ENCODE measurements at regions not wholly inside any gene's neighbourhood (a gene's known extent, or its start where the extent isn't known, plus 50 kb on each side); places are given as distances from the start of the nearest gene placed in this dataset.
"Not testable (repeated sequence)": the region's sequence is repeated elsewhere in the genome, so short reads cannot be mapped to it uniquely, and the experiment has no call there.

DNA sequence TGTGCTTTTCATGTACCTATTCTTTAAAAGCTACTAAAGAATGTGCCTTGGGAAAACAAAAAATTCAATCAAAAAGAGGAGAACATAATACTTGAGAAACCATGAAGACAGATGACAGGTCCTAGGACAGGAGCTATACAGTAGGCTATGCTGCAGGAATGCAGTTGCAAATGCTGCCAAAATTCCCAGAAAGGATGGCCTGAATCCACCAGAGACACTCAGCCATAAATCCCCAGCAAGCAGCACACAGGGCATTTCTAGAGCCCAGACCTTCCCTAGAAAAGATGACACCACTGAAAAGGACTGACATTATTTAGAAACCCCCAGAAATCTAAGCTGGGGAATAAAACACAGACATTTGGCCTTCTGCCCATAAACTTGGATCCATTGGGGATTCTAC is 237.3 kb downstream of the C7orf25 start:
- no peak for DNase-seq

DNA sequence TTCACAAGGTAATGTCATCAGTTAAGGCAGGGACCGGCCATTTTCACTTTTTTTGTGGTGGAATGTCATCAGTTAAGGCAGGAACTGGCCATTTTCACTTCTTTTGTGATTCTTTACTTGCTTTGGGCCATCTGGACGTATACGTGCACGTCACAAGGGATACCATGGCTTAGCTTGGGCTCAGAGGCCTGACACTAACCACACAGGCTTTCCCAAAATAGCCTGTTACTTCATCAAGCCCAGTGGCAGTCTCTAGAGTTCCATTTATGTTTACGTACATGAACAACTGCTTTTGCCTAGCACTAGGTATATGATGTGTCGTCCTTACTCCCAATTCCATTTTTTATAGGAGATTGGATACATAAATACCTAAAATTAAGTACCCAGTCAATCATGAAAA is 237.9 kb downstream of the C7orf25 start:
- DNase-seq = no peak

DNA sequence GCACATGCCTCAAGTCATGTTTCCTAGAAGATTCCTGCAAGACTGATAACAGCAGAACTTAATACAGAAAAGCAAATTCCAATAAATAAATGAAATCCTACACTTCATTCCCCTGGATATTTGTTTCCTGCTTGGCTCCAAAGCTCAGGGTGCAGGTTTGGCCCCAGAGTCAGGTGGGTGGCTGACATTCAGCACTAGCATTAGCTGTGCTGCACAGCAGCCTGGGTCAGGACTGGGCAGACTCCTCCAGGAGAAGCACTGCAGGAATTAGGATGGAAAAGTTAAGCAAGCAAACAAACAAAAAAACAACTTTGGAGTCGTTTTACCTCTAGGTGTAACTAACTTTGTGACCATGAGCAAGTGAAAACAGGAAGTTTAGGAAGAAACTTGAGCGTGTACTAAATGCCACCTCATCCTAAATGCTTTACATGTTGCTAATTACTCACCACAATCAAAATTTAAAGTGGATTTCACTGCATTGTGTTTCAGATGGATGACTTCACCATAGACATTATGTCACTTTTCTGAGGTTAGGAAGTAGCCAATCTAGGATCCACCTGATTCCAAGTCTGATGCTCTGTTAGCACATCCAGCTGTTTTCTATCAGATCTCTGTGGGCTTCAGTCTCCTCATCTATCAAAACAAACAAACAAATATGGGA is 239.4 kb downstream of the C7orf25 start:
- no peak for DNase-seq

DNA sequence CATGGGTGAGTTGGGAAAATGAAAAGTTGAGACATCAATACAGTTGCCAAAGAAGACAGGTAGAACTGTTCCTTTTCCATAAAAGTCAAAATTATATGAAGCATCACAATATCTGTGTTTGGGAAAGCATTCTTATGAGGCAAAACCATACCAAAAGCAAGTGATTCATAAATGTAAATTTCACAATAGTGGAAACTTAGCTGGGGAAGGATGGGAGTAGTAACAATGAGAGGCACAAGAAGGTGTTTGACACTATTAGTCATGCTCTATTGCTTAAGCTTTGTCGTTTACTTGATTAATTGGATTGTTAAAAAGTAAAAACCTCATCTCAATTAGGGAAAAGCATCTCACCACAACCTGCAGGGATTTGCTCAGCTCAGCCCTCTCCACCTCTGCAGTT is 240.2 kb downstream of the C7orf25 start:
- DNase-seq = no peak

DNA sequence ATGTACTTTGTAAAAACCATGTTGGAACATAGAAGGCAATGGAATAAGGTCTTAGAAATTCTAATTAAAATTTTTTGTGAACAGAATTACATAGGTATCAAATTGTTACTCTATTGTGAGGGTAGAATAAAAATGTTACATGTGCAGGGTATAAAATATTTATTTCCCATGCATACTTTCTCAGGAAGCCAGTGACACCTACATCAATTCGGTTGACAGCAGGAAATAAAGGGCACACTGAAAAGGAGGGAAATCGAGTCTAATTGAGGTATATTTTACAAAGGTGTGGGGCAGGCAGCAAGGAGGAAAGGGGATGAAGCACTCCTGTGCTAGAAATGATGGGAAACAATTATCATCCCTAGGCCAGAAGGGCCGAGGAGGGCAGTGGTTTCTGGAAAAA is 244.9 kb downstream of the C7orf25 start:
- DNase-seq = no peak

DNA sequence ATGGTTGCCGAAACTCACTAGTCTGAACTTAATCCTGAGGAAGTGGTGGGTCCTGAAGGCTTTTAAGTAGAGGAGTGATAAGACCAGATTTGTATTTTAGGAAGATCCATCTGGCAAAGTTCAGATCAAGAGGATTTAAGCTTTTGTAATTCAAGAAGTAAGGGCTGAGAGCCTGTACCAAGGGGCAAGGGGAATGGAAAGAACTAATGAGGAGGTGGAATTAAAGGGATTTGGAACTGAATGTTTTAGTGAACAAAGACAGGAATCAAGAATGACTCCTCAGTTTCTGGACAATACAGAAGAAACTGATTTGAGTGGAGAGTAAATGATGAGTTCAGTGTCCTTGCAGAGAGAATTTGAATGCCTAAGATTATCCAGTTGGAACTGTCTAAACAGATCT is 249.0 kb downstream of the C7orf25 start:
- DNase-seq = no peak

DNA sequence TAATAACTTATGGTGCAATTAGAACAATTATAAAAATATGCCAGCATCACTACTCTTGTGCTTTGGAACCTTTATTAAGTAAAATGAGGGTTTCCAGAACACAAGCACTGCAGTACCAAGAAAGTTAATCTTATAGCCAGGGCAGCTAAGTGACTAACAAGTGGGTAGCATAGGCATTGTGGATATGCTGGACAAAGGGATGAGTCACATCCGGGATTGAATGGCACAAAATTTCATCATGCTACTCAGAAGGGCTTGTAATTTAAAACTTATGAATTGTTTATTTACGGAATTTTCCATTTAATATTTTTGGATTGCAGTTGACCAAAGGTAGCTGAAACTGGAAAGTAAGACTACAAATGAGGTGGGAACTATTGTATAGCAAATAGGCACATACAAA is 250.6 kb downstream of the C7orf25 start:
- DNase-seq = no peak

DNA sequence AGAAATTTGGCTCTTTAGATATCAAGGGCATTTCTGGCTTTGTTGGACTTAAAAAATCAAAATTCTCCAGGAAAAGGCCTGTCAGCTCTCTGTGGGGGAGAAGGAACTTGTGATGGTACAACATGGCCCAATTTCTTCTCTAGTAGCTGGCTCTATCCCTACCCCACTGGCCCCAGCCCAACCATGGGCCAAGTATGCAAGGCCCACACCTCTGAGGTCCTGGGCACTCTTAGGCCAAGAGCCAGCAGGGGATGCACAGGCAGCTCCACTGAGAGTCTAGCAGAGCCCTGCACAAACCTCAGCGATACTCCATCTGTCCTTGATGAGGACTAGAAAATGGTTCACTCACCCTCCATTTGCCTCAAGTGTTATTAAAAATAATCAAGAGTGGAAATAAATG is 261.2 kb downstream of the C7orf25 start:
- no peak for DNase-seq

DNA sequence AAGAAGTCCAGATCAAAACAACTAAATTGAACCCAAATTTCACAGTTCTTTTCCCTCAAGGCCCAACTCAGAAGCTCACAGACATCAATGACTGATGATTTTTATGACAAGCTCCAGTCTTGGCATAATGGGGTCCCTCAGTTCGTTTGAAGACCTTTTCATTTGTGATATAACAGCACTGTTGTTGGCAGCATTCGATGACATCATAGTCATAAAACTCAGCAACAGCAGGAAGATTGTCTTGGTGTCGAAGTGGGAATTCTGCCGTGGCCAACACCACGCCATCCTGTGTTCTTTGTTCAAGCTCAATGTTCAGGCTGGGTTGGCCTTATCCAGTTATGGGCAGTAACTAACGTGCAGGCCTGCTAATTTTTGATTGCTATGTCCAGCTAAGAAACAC is 261.7 kb downstream of the C7orf25 start:
- no peak for DNase-seq

DNA sequence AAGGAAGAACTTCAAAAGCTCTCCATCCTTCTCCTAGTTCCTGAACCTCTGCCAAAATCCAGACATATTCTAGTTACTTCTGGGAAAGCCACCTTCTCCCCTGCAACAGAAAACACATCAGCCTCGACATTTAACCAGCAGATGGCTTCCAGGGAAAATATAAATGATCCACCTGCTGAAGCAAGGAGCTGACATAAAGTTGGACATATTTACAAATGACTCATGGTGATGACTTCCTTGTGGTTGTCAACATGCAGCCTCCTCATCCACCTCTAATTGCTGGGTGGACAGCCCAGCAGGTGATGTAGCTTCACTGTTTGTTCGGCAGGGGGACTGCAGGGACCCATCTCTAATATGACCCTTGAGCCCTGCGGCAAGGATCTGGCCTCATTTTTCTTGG is 266.0 kb downstream of the C7orf25 start:
- no peak for DNase-seq

DNA sequence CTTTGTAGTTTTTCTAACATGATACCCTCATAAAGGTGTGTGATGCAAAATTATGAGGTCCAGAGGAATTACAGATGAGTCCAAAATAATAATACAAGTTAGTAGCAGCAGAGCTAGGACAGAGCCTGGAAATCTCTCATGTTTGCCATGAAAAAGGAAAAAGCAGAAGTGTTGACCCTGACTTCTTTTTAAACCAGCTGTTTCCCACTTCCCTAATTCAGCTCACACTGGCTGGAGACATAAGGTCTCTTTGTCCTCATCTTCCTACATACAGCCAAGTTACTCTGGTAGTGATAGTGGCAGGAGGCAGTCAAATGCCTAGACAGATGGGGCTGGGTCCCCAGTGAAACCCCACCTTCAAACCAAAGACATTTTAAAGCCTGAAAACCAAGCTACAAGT is 269.2 kb downstream of the C7orf25 start:
- no peak for DNase-seq

DNA sequence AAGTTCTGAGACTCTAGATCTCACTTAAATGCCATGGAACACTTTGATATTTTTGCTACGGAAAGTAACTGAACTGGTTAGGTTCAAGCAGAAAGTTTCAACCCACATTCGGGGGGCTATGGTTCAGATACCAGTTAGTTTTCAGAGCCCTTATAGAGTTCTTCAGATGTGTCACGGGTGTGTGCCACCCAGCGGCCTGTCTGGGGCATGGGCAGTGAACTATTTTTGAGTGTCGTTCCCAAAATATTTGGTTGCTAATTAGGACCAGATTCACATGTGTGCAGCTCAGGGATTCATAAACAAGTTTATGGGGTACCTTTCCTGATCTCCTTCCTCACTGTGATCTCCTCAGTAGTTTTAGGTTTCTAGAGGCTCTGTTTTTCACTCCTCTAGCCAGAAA is 271.9 kb downstream of the C7orf25 start:
- no peak for DNase-seq

DNA sequence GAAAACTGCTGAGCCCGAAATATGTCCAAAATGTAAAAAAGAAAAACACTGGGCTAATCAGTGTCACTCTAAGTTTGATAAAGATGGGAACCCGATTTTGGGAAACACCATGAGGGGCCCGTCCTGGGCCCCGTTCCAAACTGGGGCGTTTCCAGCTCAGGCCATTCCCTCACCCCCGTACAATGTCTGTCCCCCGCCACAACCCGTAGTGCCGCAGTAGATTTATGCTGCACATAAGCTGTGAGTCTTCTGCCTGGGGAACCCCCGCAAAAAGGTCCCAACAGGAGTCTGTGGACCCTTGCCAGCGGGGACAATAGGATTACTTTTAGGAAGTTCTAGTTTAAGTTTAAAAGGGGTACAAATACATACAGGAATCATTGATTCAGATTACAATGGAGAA is 275.5 kb downstream of the C7orf25 start:
- DNase-seq = not testable (repeated sequence)

DNA sequence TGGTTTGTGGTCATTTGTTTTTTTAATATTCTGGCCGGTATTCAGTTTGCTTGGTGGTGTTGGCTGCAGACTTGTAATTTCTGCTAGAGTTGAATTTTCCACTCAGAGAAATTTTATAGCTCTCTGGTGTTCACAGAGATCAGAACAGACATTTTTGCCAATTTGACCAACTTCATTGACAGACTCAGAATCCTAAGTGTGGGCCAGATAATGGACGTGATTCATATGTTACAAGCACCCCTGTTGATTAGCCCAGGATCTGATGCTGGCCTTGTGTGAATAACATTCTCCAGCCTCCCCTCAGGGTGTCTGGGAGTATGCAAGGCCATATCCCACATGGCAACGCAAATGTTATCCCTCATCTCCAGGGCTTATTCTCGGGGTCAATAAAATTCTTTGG is 283.8 kb downstream of the C7orf25 start:
- no peak for DNase-seq

DNA sequence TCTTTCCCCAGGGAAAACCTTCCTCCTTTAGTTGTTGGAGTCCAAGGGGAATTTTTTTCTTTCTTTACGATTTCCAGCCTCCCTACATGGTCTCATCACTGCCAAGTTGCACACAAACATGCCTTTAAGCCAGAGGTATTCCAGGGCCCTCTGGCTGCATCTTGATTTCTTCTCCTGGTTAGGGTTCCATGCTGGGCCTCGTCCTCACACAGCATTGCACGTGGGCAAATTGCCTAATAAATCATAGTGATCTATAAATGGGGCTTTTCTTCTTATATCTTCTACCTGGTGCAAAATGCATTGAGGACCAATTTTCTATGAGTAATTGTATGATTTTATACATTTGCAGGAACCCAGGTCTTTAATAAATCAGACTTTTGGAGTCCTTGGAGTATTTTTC is 284.2 kb downstream of the C7orf25 start:
- no peak for DNase-seq

DNA sequence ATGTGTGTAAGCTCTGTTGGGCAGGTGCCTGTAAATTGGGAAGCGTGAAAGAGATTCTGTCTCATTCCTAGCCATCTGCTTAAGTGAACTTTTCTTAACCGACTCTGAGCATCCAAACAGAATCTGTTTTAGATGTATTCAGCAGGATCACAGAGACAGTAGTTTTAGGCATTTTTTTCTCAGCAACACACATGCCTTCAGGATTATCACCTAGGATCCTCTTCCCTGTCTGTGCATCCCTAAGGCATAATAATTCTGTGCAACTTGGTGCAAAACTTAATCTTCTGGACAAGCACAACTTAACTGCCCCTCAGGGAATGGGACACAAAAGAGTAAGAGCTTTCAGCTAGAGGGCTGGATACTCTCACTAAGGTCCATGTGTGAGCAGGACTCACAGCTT is 284.8 kb downstream of the C7orf25 start:
- no peak for DNase-seq

DNA sequence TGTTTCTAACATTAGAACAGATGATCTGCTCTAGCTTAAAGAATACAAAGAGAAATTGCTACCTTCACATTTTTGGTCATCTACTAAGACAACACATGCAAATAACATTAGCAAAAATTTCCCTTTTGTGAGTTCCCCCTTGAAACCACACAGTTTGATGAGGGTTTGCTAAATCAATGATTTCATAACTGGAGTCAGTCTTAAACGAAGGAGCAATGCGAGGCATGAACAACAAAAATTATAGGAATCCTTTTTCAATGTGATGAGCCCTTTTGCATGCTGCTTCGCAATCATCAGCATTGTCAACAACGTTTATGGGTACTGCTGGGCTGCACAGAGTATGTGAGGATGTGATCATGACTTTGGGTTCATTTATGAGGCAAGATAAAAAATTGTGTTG is 286.4 kb downstream of the C7orf25 start:
- DNase-seq = no peak

DNA sequence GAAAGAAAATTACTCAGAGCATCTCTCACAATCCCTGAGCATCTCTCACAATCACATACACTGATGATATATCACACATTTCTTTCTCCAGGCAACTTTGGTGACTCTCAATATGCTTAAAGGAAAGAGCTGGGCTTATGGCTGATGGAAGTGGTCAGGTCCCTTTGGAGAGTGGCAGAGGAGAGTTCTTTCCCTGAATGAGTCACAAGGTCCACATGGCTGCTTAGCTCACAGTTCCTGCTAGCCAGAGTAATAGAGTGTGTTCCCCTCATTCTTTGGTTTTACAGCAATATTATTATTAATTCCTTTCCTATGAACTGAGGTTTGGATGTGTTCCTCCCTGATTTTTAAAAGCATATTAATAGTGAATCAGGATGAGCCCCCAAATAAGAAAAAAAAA is 287.4 kb downstream of the C7orf25 start:
- DNase-seq = no peak

DNA sequence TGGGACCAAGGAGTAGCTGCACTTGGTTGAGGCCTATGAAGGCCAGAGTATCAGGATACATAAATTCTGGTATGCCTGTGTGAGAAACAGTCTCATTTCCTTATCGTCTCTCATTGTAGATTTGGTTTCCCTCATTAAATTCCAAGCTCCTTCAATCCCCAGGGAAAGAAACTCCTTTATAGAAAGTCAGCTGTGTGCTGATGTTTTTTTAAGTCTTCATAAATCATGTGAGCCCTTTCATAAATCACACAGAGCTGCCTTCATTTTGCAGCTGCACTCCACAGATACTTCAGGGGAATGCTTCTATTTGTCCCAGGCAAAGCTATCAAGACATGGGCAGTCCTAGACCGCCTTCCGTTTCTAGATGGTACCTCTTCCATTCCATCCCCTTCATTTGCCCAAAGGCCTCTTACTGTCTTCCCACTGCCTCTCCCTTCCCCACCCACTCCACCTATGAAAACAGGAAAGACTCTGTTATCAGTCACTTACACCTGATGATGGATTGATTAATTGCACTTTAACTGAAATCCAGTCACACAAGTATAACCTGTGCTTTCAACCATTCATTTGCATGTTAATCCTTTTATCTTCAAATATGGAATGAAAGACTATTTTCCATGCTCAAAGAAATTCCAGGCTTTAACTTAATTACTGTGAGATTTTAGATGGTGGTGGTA is 290.2 kb downstream of the C7orf25 start:
- no peak for DNase-seq

DNA sequence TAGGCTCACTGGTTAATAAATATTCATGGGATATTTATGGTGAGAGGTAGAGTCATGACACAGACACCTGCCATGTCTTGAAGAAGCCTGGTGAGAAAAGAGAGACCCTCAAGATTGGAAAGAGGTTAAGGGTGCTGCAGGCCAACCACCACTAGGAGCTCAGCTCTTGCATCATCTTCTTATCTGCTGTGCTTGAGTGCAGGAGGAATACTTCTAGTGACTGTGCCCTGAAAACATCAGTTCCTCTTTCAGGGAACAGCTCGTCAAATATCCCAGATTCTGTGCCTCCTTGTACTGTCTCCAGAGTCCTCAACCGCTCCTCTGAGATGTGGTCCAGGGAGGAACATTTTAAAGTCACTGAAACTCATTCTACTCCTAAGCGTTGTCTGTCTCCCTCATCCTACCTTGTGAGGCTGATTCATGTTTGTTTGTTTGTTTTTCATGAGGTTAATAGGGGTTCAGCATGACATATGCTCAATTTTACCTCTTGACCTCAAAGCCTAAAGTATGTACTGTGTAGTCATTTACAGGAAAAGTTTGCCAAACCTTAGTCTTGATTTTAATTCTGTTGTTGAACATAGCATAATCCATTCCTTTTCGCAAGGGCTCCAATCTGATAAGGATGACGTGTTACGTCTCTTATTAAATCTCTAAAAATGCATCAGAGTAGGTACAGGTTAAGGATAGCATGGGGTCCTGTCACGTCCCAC is 293.1 kb downstream of the C7orf25 start:
- DNase-seq = no peak

DNA sequence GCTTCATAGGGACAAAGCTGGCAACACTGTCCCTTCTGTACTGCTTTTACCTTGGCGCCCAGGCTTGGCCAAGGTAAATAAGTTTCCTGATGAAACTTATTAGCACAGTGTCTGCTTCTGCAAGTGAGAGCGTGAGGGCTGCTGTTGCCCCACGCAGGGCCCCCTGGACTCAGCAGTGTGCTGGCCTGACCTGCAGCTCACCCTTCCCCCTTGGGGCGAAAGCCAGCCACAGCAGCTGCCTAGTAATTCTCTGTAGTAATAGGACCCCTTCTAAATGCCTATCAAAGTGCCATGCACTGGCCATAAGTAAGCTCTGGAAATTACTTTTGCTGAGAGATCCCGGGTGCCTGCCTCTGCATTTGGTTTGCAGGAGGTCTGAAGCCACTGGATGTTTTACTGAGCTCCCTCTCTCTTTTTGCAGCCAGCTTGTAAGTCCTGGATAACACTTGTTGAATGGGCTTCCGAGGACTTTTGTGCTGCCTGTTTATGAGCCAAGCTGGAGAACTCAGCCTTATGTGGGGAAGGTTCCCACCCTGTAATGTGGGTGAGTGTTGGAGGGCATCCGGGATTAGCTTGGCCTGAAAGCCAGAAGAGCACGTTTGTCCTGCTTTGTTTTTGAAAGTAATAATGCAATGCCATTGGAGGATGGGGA is 293.9 kb downstream of the C7orf25 start:
- DNase-seq = no peak

DNA sequence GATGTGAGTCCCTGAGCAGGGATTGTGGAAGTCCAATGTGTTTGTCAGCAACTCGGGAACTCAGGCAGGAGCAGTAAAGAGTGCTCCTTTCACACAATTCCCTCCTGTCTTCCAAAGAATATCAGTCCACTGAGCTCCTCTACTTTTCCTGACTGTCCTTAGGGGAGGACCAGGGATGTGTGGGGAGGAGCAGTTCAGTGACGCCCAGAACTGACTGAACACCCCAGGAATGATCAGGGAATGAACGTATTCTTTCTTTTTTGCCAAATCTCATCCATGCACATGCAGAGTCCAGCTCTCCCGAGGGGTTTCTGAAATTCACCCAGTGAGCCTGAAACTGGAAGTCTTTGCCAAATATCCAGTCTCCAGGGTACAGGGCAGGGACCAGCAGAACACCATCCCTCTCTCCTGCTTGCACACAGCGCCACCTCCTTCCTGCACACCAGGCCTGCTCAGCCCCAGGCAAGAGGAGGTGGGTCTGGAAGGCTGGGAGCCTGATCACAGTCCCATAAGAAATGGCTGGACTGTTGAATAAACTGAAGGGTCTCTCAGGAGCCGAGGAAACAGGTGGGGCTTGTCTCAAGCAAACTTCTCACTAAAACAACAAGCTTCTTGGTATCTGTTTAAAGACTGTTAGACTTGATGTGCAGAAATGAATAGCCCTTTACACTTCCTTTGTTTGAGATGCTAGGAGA is 294.7 kb downstream of the C7orf25 start:
- DNase-seq = no peak

DNA sequence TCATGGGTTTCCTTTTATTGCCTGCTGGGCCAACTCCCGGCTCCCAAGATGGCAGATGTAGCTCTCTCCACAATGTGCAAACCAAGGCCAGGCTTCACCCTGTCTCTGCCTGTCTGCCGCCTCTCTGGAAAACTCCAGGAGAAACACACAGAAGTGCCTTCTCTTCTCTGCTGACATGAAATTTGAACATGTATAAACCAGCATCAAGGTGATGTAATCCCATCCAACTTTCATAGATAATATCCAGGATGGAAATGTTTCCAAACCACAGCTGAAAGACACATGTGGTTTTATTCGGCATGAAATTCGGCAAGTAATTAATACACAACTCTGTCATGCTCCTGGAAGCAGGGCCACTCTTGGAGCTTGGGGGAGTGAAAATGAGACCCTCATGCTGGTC is 297.2 kb downstream of the C7orf25 start:
- DNase-seq = no peak
